H1 (cell line): ENCODE measurements at regions not wholly inside any gene's neighbourhood (a gene's known extent, or its start where the extent isn't known, plus 50 kb on each side); places are given as distances from the start of the nearest gene placed in this dataset.

ENCODE experiments used
- CTCF ChIA-PET: fragments of 300-600 bp; sonication (Branson Sonifier 250); formaldehyde crosslinking; loops from one replicate; lab custom pipeline; 2021; ENCODE audit not compliant: partially characterized antibody; lab: Charles Lee
- POLR2A ChIA-PET: fragments of 300-600 bp; sonication (Branson Sonifier 250); formaldehyde crosslinking; loops from one replicate; lab custom pipeline; 2021; ENCODE audit warnings: inconsistent platforms; ENCODE audit not compliant: partially characterized antibody; lab: Charles Lee
- DNase-seq, 2 experiments: peaks; one replicate each; pipeline versions ENCODE4 v3.0.0 to v3.0.0-alpha.2; 2010 to 2022; ENCODE audit warnings: low spot score in 2 of 2, low read depth in 1 of 2, mixed read lengths in 1 of 2
- FAIRE-seq: peaks from 2 replicates; lab custom pipeline; 2011; peaks lifted over from hg19 to GRCh38; lab: Jason Lieb, UNC
- H2AFZ ChIP-seq: 2 replicates; pipeline ENCODE4 v1.8.1; 2012; ENCODE audit warnings: low read length, inconsistent platforms
- H2AK5ac ChIP-seq: 2 replicates; pipeline ENCODE4 v1.6.1; 2013; ENCODE audit warnings: low read depth, low read length
- H2BK120ac ChIP-seq: replicated peaks from 2 replicates; pipeline ENCODE3; 2013; ENCODE audit warnings: low read depth, low read length, inconsistent platforms
- H2BK12ac ChIP-seq: 2 replicates; pipeline ENCODE4 v1.6.1; 2013; ENCODE audit warnings: low read depth, low read length
- H2BK15ac ChIP-seq: 2 replicates; pipeline ENCODE4 v1.6.1; 2013; ENCODE audit warnings: low read length
- H2BK20ac ChIP-seq: 2 replicates; pipeline ENCODE4 v1.6.1; 2013; ENCODE audit warnings: low read length
- H2BK5ac ChIP-seq: 2 replicates; pipeline ENCODE4 v1.6.1; 2013; ENCODE audit warnings: low read depth, low read length
- H3K14ac ChIP-seq: 2 replicates; pipeline ENCODE4 v1.6.1; 2013; ENCODE audit warnings: inconsistent platforms; ENCODE audit not compliant: insufficient read length
- H3K18ac ChIP-seq: 2 replicates; pipeline ENCODE4 v1.6.1; 2013; ENCODE audit warnings: low read length; ENCODE audit errors: extremely low read depth
- H3K23ac ChIP-seq: 2 replicates; pipeline ENCODE4 v1.6.1; 2013; ENCODE audit warnings: inconsistent platforms; ENCODE audit not compliant: insufficient read length
- H3K23me2 ChIP-seq: 2 replicates; pipeline ENCODE4 v1.6.1; 2013; ENCODE audit warnings: low read depth, low read length
- H3K27ac ChIP-seq: 2 replicates; pipeline ENCODE4 v1.6.1; 2011; ENCODE audit warnings: low read depth, low read length, inconsistent platforms
- H3K27me3 ChIP-seq, 4 experiments: replicated peaks in 1 of 4; 1 replicate in 1 of 4; 2 replicates in 3 of 4; pipeline versions ENCODE4 v1.6.1 to v1.8.1; 2011 to 2013; ENCODE audit warnings: low read length in 3 of 4, mild to moderate bottlenecking in 3 of 4, inconsistent platforms in 2 of 4, mixed read lengths in 2 of 4, moderate library complexity in 1 of 4; ENCODE audit not compliant: control insufficient read depth in 3 of 4, insufficient read depth in 3 of 4; ENCODE audit errors: extremely low read depth in 1 of 4
- H3K36me3 ChIP-seq, 4 experiments: 2 replicates each; pipeline versions ENCODE4 v1.6.1 to v1.8.1; 2011 to 2013; ENCODE audit warnings: mild to moderate bottlenecking in 4 of 4, low read length in 3 of 4, moderate library complexity in 2 of 4, control low read depth in 1 of 4, inconsistent platforms in 1 of 4; ENCODE audit not compliant: insufficient read depth in 4 of 4, control insufficient read depth in 2 of 4
- H3K4ac ChIP-seq: replicated peaks from 2 replicates; pipeline ENCODE3; 2013; ENCODE audit warnings: low read length, low read depth, mixed read lengths, inconsistent platforms; ENCODE audit not compliant: insufficient read length
- H3K4me1 ChIP-seq, 4 experiments: replicated peaks in 1 of 4; 1 replicate in 1 of 4; 2 replicates in 3 of 4; pipeline versions ENCODE4 v1.6.1 to v1.8.1; 2011 to 2013; ENCODE audit warnings: low read length in 3 of 4, inconsistent platforms in 2 of 4, mixed read lengths in 1 of 4; ENCODE audit not compliant: insufficient read depth in 4 of 4, control insufficient read depth in 3 of 4
- H3K4me2 ChIP-seq, 2 experiments: 2 replicates each; pipeline versions ENCODE4 v1.6.1 to v1.8.1; 2011 to 2013; ENCODE audit warnings: low read depth in 2 of 2, low read length in 2 of 2, control low read depth in 1 of 2, inconsistent platforms in 1 of 2, mild to moderate bottlenecking in 1 of 2; ENCODE audit not compliant: insufficient read depth in 1 of 2
- H3K4me3 ChIP-seq, 4 experiments: fragments of 200-600, 300-600 bp in 1 of 4; sonication (generic), shearing (Covaris generic), sonication (Bioruptor Twin) in 1 of 4; 2 replicates each; pipeline versions ENCODE4 v1.5.1 to v1.8.1; 2011 to 2016; ENCODE audit warnings: low read length in 4 of 4, low read depth in 3 of 4, control low read depth in 2 of 4, inconsistent platforms in 2 of 4, mild to moderate bottlenecking in 2 of 4, mixed read lengths in 1 of 4, moderate library complexity in 1 of 4; ENCODE audit not compliant: insufficient read depth in 2 of 4; ENCODE audit errors: extremely low read depth in 1 of 4
- H3K56ac ChIP-seq: replicated peaks from 2 replicates; pipeline ENCODE3; 2013; ENCODE audit warnings: low read depth, mild to moderate bottlenecking, mixed read lengths, low read length, inconsistent platforms; ENCODE audit not compliant: insufficient read length
- H3K79me1 ChIP-seq: 2 replicates; pipeline ENCODE4 v1.6.1; 2013; ENCODE audit warnings: low read depth, low read length, control low read depth
- H3K79me2 ChIP-seq, 2 experiments: 2 replicates each; pipeline versions ENCODE4 v1.6.1 to v1.8.1; 2012 to 2013; ENCODE audit warnings: low read length in 2 of 2, mild to moderate bottlenecking in 2 of 2, inconsistent platforms in 1 of 2; ENCODE audit not compliant: insufficient read depth in 2 of 2, control insufficient read depth in 1 of 2
- H3K9ac ChIP-seq, 4 experiments: replicated peaks in 1 of 4; 1 replicate in 1 of 4; 2 replicates in 3 of 4; pipeline versions ENCODE4 v1.6.1 to v1.8.1; 2011 to 2013; ENCODE audit warnings: low read depth in 3 of 4, low read length in 3 of 4, control low read depth in 2 of 4, mild to moderate bottlenecking in 2 of 4, moderate library complexity in 2 of 4, inconsistent platforms in 1 of 4; ENCODE audit errors: extremely low read depth in 1 of 4
- H3K9me3 ChIP-seq, 2 experiments: 2 replicates each; pipeline versions ENCODE4 v1.6.1 to v1.8.1; 2012 to 2013; ENCODE audit warnings: mild to moderate bottlenecking in 2 of 2, moderate library complexity in 2 of 2, control low read depth in 1 of 2, inconsistent platforms in 1 of 2, low read depth in 1 of 2, low read length in 1 of 2, mixed read lengths in 1 of 2; ENCODE audit not compliant: insufficient read depth in 2 of 2
- H4K20me1 ChIP-seq, 2 experiments: replicated peaks in 1 of 2; 2 replicates each; pipeline versions ENCODE3 to v1.8.1; 2011 to 2013; ENCODE audit warnings: inconsistent platforms in 2 of 2, low read length in 2 of 2, mild to moderate bottlenecking in 1 of 2; ENCODE audit not compliant: insufficient read depth in 2 of 2, control insufficient read depth in 1 of 2
- H4K5ac ChIP-seq: 2 replicates; pipeline ENCODE4 v1.6.1; 2013; ENCODE audit warnings: low read length, low read depth, mixed read lengths, inconsistent platforms; ENCODE audit not compliant: insufficient read length
- H4K8ac ChIP-seq: 2 replicates; pipeline ENCODE4 v1.8.0; 2013; ENCODE audit warnings: mild to moderate bottlenecking, moderate library complexity, low read length, inconsistent platforms; ENCODE audit not compliant: insufficient read depth; ENCODE audit errors: extremely low read depth
- H4K91ac ChIP-seq: replicated peaks from 2 replicates; pipeline ENCODE3; 2013; ENCODE audit warnings: low read length, mixed read lengths, inconsistent platforms; ENCODE audit not compliant: insufficient read length
- BRCA1 ChIP-seq: IDR thresholded peaks from 2 replicates; pipeline ENCODE4 v1.6.1; 2012; ENCODE audit warnings: low read depth, low read length, improper control_type of control experiment
- CBX5 ChIP-seq: fragments of 300-800, 300-1000 bp; sonication (generic); IDR thresholded peaks from 2 replicates; pipeline ENCODE4 v1.7.1; 2016; ENCODE audit warnings: antibody characterized with exemption, low read length, low read depth
- CEBPB ChIP-seq: IDR thresholded peaks from 2 replicates; pipeline ENCODE4 v1.6.1; 2012; ENCODE audit warnings: low read depth, low read length
- CHD1 ChIP-seq: IDR thresholded peaks from 2 replicates; pipeline ENCODE4 v1.6.1; 2012; ENCODE audit warnings: low read depth, low read length, improper control_type of control experiment
- E2F6 ChIP-seq: IDR thresholded peaks from 2 replicates; pipeline ENCODE4 v1.6.1; 2012; ENCODE audit warnings: inconsistent platforms
- EP300 ChIP-seq, 2 experiments: IDR thresholded peaks; 1 replicate in 1 of 2; 2 replicates in 1 of 2; pipeline ENCODE4 v1.6.1; 2011 to 2012; ENCODE audit warnings: low read depth in 2 of 2, low read length in 2 of 2, mild to moderate bottlenecking in 2 of 2, borderline replicate concordance in 1 of 2, inconsistent platforms in 1 of 2, moderate library complexity in 1 of 2
- KDM5A ChIP-seq: fragments of 200-600 bp; IDR thresholded peaks from 2 replicates; pipeline ENCODE4 v1.7.1; 2012; ENCODE audit warnings: mild to moderate bottlenecking, low read length, inconsistent platforms, mixed read lengths
- NRF1 ChIP-seq: IDR thresholded peaks from 2 replicates; pipeline ENCODE4 v1.6.1; 2011; ENCODE audit warnings: mild to moderate bottlenecking, low read depth, low read length, improper control_type of control experiment
- PHF8 ChIP-seq: fragments of 200-600 bp; sonication (generic); conservative IDR thresholded peaks from 2 replicates; pipeline ENCODE4 v1.7.1; 2012; ENCODE audit warnings: low read depth, mild to moderate bottlenecking, inconsistent platforms, low read length, moderate library complexity
- SAP30 ChIP-seq: fragments of 300-600 bp; sonication (generic); IDR thresholded peaks from 2 replicates; pipeline ENCODE4 v1.7.1; 2012; ENCODE audit warnings: low read length, moderate library complexity, mild to moderate bottlenecking, inconsistent platforms; ENCODE audit not compliant: insufficient read depth, insufficient replicate concordance
- SP2 ChIP-seq: IDR thresholded peaks from 2 replicates; pipeline ENCODE4 v1.6.1; 2012; ENCODE audit warnings: mild to moderate bottlenecking, low read length, inconsistent platforms
- SRF ChIP-seq: IDR thresholded peaks from 2 replicates; pipeline ENCODE4 v1.6.1; 2011; ENCODE audit warnings: mild to moderate bottlenecking, low read depth, low read length, moderate library complexity
- SUZ12 ChIP-seq: fragments of 200-600 bp; sonication (generic); IDR thresholded peaks from 2 replicates; pipeline ENCODE4 v1.6.1; 2012; ENCODE audit warnings: mild to moderate bottlenecking, inconsistent platforms, low read length, moderate library complexity, mixed read lengths
- TAF7 ChIP-seq: optimal IDR thresholded peaks from 2 replicates; pipeline ENCODE3; 2011; ENCODE audit warnings: low read depth, mild to moderate bottlenecking, inconsistent platforms, low read length, moderate library complexity, borderline replicate concordance
- TCF12 ChIP-seq: IDR thresholded peaks from 2 replicates; pipeline ENCODE4 v1.6.1; 2011; ENCODE audit warnings: low read depth, mild to moderate bottlenecking, low read length
- WGBS, 2 experiments: shearing (Covaris generic) in 1 of 2; methylation state at CpG; one replicate each; pipeline versions ENCODE4 v1.1.6 to v1.1.7; 2013 to 2015; ENCODE audit warnings: low lambda C conversion rate in 2 of 2, mixed read lengths in 2 of 2, inconsistent platforms in 1 of 2, low coverage in 1 of 2, missing lambda C conversion rate in 1 of 2; ENCODE audit not compliant: insufficient replicate concordance in 2 of 2, insufficient coverage in 1 of 2, insufficient read length in 1 of 2; ENCODE audit errors: extremely low coverage in 1 of 2, missing lambda C conversion rate in 1 of 2; 5-methylcytosine and 5-hydroxymethylcytosine counted together

GRCh38 chr4:89488736-89489135, 181.1 kb upstream of the GPRIN3 start:
- H4K5ac ChIP-seq = no peak overlapping the region
- no peak overlapping the region for H3K27ac ChIP-seq
- H2BK12ac ChIP-seq = no peak overlapping the region
- no peak overlapping the region for H2AFZ ChIP-seq
- no peaks in the 10 kb centered on the region for H3K79me2 ChIP-seq
- peaks cover 0 to 3% of the 10 kb centered on the region in 2 experiments; a peak in 1 of 4 replicates for H3K9me3 ChIP-seq
- H3K18ac ChIP-seq = no peak overlapping the region
- H2BK20ac ChIP-seq = no peak overlapping the region
- no peaks in the 10 kb centered on the region for H3K27me3 ChIP-seq
- no peak overlapping the region for H3K23ac ChIP-seq
- H3K79me1 ChIP-seq = no peaks in the 10 kb centered on the region
- no peak overlapping the region for H3K4me2 ChIP-seq
- H4K20me1 ChIP-seq = no peaks in the 10 kb centered on the region
- H3K4ac ChIP-seq = no peak overlapping the region
- no peak for FAIRE-seq
- H2BK120ac ChIP-seq = no peak overlapping the region
- H4K8ac ChIP-seq = no peak overlapping the region
- CTCF ChIA-PET = no interaction called here
- 78% methylated on average over 3 of the region's 3 CpGs; no CpG with 5 or more reads in 1 of the 2 experiments for WGBS, 2 experiments
- no peak overlapping the region for H3K56ac ChIP-seq
- H2BK15ac ChIP-seq = no peak overlapping the region
- peaks cover 0 to 3% (median under 1%) of the 10 kb centered on the region in 4 experiments; a peak in 3 of 7 replicates for H3K4me1 ChIP-seq
- POLR2A ChIA-PET = no interaction called here
- H3K4me3 ChIP-seq = no peak overlapping the region
- H3K36me3 ChIP-seq = no peaks in the 10 kb centered on the region; a peak in 1 of 8 replicates
- no peak overlapping the region for H2BK5ac ChIP-seq
- no peak overlapping the region for H4K91ac ChIP-seq
- no peaks in the 10 kb centered on the region for H3K23me2 ChIP-seq
- H3K9ac ChIP-seq = no peak overlapping the region
- H3K14ac ChIP-seq = no peak overlapping the region
- H2AK5ac ChIP-seq = no peak overlapping the region
- no peak for DNase-seq
- TF ChIP-seq NRF1 (no peak), CHD1 (no peak), E2F6 (no peak), CEBPB (no peak), EP300 (IDR thresholded peaks at IDR 0.05; ENCODE audit: borderline replicate concordance in 1 of 2, low read depth in 2 of 2, low read length in 2 of 2) (no peak), PHF8 (no peak), BRCA1 (no peak), TAF7 (no peak), TCF12 (no peak), SAP30 (no peak), SP2 (no peak), SUZ12 (no peak), KDM5A (no peak), SRF (no peak), CBX5 (no peak)
